K562 (cell line): ENCODE measurements at regions not wholly inside any gene's neighbourhood (a gene's known extent, or its start where the extent isn't known, plus 50 kb on each side); places are given as distances from the start of the nearest gene placed in this dataset.

Experiments
- EZH2 ChIP-seq: IDR thresholded peaks from 2 replicates; pipeline ENCODE4 v1.6.1; 2012; ENCODE audit warnings: low read depth, mild to moderate bottlenecking, inconsistent platforms, low read length, borderline replicate concordance
- MAZ ChIP-seq, 2 experiments: fragments of 450-650 bp in 1 of 2; sonication (generic) in 1 of 2; formaldehyde crosslinking; IDR thresholded peaks in 1 of 2; conservative IDR thresholded peaks in 1 of 2; 2 replicates each; pipeline versions ENCODE4 v1.4.0 to v1.5.0; 2020; ENCODE audit warnings: mild to moderate bottlenecking in 1 of 2, missing genetic modification reagents in 1 of 2
- MIER1 ChIP-seq: fragments of 450-650 bp; IDR thresholded peaks from 2 replicates; pipeline ENCODE4 v1.6.1; 2016; ENCODE audit warnings: antibody characterized with exemption, mild to moderate bottlenecking, low read depth
- MXI1 ChIP-seq: IDR thresholded peaks from 2 replicates; pipeline ENCODE4 v1.6.1; 2011; ENCODE audit warnings: low read depth, mild to moderate bottlenecking, improper control_type of control experiment, low read length
- POLR2AphosphoS5 ChIP-seq: IDR thresholded peaks from 2 replicates; pipeline ENCODE4 v1.6.1; 2011; ENCODE audit warnings: mild to moderate bottlenecking, low read depth, low read length, moderate library complexity; ENCODE audit not compliant: control insufficient read depth, insufficient read depth
- SIN3B ChIP-seq: fragments of 450-650 bp; IDR thresholded peaks from 2 replicates; pipeline ENCODE4 v1.6.1; 2017; ENCODE audit warnings: low read depth, mild to moderate bottlenecking, moderate library complexity
- TEAD1 ChIP-seq, 2 experiments: fragments of 450-650 bp in 1 of 2; sonication (generic) in 1 of 2; formaldehyde crosslinking; IDR thresholded peaks; 2 replicates each; pipeline versions ENCODE4 v1.4.0 to v1.8.0; 2020 to 2022; ENCODE audit warnings: mild to moderate bottlenecking in 2 of 2, missing genetic modification reagents in 1 of 2
- ZNF224 ChIP-seq: sonication (generic); formaldehyde crosslinking; IDR thresholded peaks from 2 replicates; pipeline ENCODE4 v1.8.0; 2022; ENCODE audit warnings: mild to moderate bottlenecking, missing genetic modification reagents
- TF ChIP-seq, protein P1 (sequence below): sonication (generic); formaldehyde crosslinking; IDR thresholded peaks from 2 replicates; pipeline ENCODE4 v1.8.1; 2023; ENCODE audit warnings: mild to moderate bottlenecking, missing genetic modification reagents
- TF ChIP-seq, protein P2 (sequence below), 3 experiments: IDR thresholded peaks in 2 of 3; conservative IDR thresholded peaks in 1 of 3; 2 replicates each; pipeline ENCODE4 v1.5.1; 2011 to 2012; ENCODE audit warnings: low read length in 3 of 3, mild to moderate bottlenecking in 3 of 3, control low read depth in 2 of 3, improper control_type of control experiment in 1 of 3, inconsistent platforms in 1 of 3, low read depth in 1 of 3, mixed read lengths in 1 of 3, moderate library complexity in 1 of 3; ENCODE audit not compliant: insufficient read depth in 2 of 3
- TF ChIP-seq, protein P3 (sequence below): sonication (generic); formaldehyde crosslinking; IDR thresholded peaks from 2 replicates; pipeline ENCODE4 v1.9.0; 2022; ENCODE audit warnings: mild to moderate bottlenecking, missing genetic modification reagents
- TF ChIP-seq, protein P4 (sequence below): fragments of 450-650 bp; IDR thresholded peaks from 2 replicates; pipeline ENCODE4 v1.6.1; 2016; ENCODE audit warnings: missing biosample characterization, missing genetic modification characterization

DNA sequence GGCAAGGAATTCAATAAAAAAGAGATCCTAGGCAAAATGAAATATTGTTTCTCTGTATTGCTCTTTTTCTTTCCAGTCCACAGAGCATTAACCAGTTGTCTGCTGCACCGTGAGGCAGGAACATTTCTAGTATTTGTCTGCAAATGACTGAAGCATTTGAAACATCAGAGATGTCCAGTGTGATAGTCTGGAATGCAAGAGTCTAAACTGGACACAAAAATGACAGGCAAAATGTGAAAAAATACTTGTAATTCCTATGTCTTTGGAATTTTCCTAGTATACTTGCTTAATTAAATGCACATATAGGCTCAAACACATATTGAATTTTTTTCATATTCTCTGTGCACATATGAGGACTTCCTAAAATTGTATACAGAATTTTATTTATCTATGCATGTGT lies 120.5 kb upstream of the SPATS2L start:
- TF ChIP-seq SIN3B (no peak), TEAD1 (CRISPR knock-in tag; IDR thresholded peaks at IDR 0.05) (no peak), EZH2 (no peak), MXI1 (no peak), MIER1 (no peak), MAZ (CRISPR knock-in tag; conservative IDR thresholded peaks at IDR 0.05 in 1 of 2, IDR thresholded peaks at IDR 0.05 in 1 of 2) (no peak), POLR2AphosphoS5 (no peak), ZNF224 (CRISPR knock-in tag) (no peak)
- TF ChIP-seq, protein P1, sequence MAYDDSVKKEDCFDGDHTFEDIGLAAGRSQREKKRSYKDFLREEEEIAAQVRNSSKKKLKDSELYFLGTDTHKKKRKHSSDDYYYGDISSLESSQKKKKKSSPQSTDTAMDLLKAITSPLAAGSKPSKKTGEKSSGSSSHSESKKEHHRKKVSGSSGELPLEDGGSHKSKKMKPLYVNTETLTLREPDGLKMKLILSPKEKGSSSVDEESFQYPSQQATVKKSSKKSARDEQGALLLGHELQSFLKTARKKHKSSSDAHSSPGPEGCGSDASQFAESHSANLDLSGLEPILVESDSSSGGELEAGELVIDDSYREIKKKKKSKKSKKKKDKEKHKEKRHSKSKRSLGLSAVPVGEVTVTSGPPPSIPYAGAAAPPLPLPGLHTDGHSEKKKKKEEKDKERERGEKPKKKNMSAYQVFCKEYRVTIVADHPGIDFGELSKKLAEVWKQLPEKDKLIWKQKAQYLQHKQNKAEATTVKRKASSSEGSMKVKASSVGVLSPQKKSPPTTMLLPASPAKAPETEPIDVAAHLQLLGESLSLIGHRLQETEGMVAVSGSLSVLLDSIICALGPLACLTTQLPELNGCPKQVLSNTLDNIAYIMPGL (CRISPR knock-in tag) = no peak
- TF ChIP-seq, protein P2, sequence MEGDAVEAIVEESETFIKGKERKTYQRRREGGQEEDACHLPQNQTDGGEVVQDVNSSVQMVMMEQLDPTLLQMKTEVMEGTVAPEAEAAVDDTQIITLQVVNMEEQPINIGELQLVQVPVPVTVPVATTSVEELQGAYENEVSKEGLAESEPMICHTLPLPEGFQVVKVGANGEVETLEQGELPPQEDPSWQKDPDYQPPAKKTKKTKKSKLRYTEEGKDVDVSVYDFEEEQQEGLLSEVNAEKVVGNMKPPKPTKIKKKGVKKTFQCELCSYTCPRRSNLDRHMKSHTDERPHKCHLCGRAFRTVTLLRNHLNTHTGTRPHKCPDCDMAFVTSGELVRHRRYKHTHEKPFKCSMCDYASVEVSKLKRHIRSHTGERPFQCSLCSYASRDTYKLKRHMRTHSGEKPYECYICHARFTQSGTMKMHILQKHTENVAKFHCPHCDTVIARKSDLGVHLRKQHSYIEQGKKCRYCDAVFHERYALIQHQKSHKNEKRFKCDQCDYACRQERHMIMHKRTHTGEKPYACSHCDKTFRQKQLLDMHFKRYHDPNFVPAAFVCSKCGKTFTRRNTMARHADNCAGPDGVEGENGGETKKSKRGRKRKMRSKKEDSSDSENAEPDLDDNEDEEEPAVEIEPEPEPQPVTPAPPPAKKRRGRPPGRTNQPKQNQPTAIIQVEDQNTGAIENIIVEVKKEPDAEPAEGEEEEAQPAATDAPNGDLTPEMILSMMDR (IDR thresholded peaks at IDR 0.05 in 2 of 3, conservative IDR thresholded peaks at IDR 0.05 in 1 of 3; ENCODE audit: insufficient read depth in 2 of 3, low read depth in 1 of 3, low read length in 3 of 3) = no peak
- TF ChIP-seq, protein P3, sequence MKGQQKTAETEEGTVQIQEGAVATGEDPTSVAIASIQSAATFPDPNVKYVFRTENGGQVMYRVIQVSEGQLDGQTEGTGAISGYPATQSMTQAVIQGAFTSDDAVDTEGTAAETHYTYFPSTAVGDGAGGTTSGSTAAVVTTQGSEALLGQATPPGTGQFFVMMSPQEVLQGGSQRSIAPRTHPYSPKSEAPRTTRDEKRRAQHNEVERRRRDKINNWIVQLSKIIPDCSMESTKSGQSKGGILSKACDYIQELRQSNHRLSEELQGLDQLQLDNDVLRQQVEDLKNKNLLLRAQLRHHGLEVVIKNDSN (CRISPR knock-in tag) = no peak
- TF ChIP-seq, protein P4, sequence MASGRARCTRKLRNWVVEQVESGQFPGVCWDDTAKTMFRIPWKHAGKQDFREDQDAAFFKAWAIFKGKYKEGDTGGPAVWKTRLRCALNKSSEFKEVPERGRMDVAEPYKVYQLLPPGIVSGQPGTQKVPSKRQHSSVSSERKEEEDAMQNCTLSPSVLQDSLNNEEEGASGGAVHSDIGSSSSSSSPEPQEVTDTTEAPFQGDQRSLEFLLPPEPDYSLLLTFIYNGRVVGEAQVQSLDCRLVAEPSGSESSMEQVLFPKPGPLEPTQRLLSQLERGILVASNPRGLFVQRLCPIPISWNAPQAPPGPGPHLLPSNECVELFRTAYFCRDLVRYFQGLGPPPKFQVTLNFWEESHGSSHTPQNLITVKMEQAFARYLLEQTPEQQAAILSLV = no peak
